Effector CD8-positive, alpha-beta T cell (primary cell): ENCODE measurements at regions not wholly inside any gene's neighbourhood (a gene's known extent, or its start where the extent isn't known, plus 50 kb on each side); places are given as distances from the start of the nearest gene placed in this dataset.

Experiments used
- DNase-seq: peaks from one replicate; lab custom pipeline; 2025; lab: John Stamatoyannopoulos, UW

GRCh38 chr14:95410838-95411237 lies 91.1 kb upstream of the CLMN start:
- DNase-seq = no peak

GRCh38 chr14:95409477-95410272 lies 90.0 kb upstream of the CLMN start:
- no peak for DNase-seq

GRCh38 chr14:95408731-95409476 lies 89.2 kb upstream of the CLMN start:
- no peak for DNase-seq

GRCh38 chr14:95407354-95407753 lies 87.6 kb upstream of the CLMN start:
- no peak for DNase-seq

- DNase-seq = no peak
Observed at GRCh38 chr14:95406756-95407277, 87.1 kb upstream of the CLMN start.

GRCh38 chr14:95404583-95404982 lies 84.9 kb upstream of the CLMN start:
- DNase-seq = no peak

GRCh38 chr14:95402578-95402977 lies 82.9 kb upstream of the CLMN start:
- no peak for DNase-seq

- DNase-seq = no peak
Observed at GRCh38 chr14:95402176-95402575, 82.5 kb upstream of the CLMN start.

- no peak for DNase-seq
Observed at GRCh38 chr14:95398630-95399547, 79.2 kb upstream of the CLMN start.

GRCh38 chr14:95397325-95397724 lies 77.6 kb upstream of the CLMN start:
- no peak for DNase-seq

- DNase-seq = no peak
Observed at GRCh38 chr14:95396221-95396620, 76.5 kb upstream of the CLMN start.

GRCh38 chr14:95395098-95395737 lies 75.5 kb upstream of the CLMN start:
- DNase-seq = no peak

- no peak for DNase-seq
Observed at GRCh38 chr14:95394297-95395097, 74.8 kb upstream of the CLMN start.

GRCh38 chr14:95392841-95393240 lies 73.1 kb upstream of the CLMN start:
- no peak for DNase-seq

GRCh38 chr14:95391331-95391730 lies 71.6 kb upstream of the CLMN start:
- no peak for DNase-seq

- DNase-seq = no peak
Observed at GRCh38 chr14:95389471-95390011, 69.8 kb upstream of the CLMN start.

GRCh38 chr14:95388699-95389098 lies 69.0 kb upstream of the CLMN start:
- no peak for DNase-seq

- no peak for DNase-seq
Observed at GRCh38 chr14:95387826-95388445, 68.2 kb upstream of the CLMN start.

- DNase-seq = no peak
Observed at GRCh38 chr14:95386536-95387095, 66.9 kb upstream of the CLMN start.

GRCh38 chr14:95385701-95386100 lies 66.0 kb upstream of the CLMN start:
- DNase-seq = no peak
